ENCODE measurements at regions not wholly inside any gene's neighbourhood (a gene's known extent, or its start where the extent isn't known, plus 50 kb on each side); places are given as distances from the start of the nearest gene placed in this dataset.
"Not testable (repeated sequence)": the region's sequence is repeated elsewhere in the genome, so short reads cannot be mapped to it uniquely, and the experiment has no call there.

GRCh38 chr14:38549564-38549963 is 293.7 kb upstream of the CLEC14A start:
- ATAC-seq: no peak
- intact Hi-C loops (cut with micrococcal nuclease): no loop called here
- no peak for DNase-seq

DNA sequence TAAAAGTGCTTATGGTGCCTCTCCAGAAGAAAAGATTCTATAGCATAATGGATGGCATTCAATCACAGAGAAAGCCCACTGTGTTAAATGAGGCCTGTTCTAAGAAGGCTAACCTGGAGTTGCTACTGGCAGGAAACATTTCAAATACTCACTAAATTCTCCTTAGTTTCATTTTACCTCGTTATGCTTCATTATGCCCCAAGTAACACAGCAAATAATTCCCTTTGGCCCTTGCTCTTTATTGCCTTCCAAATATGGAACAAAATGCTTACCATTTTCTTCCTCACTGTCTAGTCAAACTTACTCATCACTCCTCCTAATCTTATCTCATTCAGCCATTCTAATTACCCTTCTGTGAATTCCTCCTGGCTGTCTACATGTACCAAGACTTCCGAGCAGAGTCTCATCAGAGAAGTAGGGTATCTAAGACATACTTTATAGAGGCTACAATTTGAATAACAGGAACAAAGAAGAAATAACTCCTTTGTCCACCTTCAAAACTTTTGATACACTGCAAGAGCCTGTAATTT is 292.1 kb upstream of the CLEC14A start:
- no peak for DNase-seq
- intact Hi-C loops (cut with micrococcal nuclease): no loop called here
- ATAC-seq: no peak

DNA sequence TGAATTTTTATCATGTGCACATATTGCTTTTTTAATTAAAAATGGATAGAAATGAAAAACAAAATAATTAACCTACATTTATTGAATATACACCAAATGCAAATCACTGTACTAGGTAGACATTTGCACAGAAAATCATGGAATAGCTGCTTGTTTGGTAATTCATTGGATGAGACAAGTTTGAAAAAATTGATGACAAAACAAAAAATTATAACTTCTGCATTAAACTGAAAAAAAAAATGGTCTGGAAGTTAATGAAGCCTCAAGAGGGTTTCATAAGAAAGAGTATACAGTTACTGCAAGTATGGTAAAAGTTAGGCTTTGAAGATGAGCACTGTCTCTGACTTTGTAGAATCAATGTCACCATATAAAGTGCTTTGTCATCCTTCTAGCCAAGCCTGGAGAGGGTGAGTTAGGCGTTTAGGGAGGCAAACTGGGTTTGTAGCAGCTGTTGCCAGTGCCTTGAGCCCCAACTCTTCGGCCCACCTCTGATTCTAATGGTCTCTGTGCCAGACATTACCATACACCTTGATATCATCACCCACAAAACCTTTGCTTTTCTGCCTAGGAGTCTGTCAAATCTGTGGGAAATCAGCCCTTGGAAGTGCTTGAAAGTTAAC is 291.1 kb upstream of the CLEC14A start:
- intact Hi-C loops (cut with micrococcal nuclease): no loop called here
- no peak for DNase-seq
- ATAC-seq: no peak

- DNase-seq (no peak), ATAC-seq (no peak)
- intact Hi-C loops (cut with micrococcal nuclease): no loop called here
Observed at GRCh38 chr14:38544776-38545175, 288.9 kb upstream of the CLEC14A start.

- ATAC-seq; intact Hi-C loops (cut with micrococcal nuclease); DNase-seq: not testable (repeated sequence)
Observed at GRCh38 chr14:38543851-38544250, 288.0 kb upstream of the CLEC14A start.

DNA sequence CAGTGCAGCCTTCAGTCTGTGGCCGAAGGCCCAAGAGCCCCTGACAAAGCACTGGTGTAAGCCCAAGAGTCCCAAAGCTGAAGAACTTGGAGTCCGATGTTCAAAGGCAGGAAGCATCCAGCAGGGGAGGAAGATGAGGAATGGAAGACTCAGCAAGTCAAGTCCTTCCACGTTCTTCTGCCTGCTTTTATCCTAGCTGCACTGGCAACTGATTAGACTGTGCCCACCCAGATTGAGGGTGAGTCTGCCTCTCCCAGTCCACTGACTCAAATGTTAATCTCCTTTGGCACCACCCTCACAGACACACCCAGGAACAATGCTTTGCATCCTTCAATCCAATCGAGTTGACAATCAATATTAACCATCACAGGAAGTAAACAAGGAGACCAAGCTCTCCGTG is 282.2 kb upstream of the CLEC14A start:
- intact Hi-C loops (cut with micrococcal nuclease); DNase-seq; ATAC-seq: not testable (repeated sequence)

GRCh38 chr14:38536376-38537038 is 280.6 kb upstream of the CLEC14A start:
- intact Hi-C loops (cut with micrococcal nuclease): no loop called here
- no peak for DNase-seq
- ATAC-seq: no peak

GRCh38 chr14:38528582-38528981 is 272.7 kb upstream of the CLEC14A start:
- ATAC-seq: no peak
- intact Hi-C loops (cut with micrococcal nuclease): no loop called here

GRCh38 chr14:38527502-38527878 is 271.6 kb upstream of the CLEC14A start:
- ATAC-seq (no peak), DNase-seq (no peak)
- intact Hi-C loops (cut with micrococcal nuclease): no loop called here

More at GRCh38 chr14:38528582-38528981, 272.7 kb upstream of the CLEC14A start:
- DNase-seq: no peak

GRCh38 chr14:38526826-38527501 is 271.1 kb upstream of the CLEC14A start:
- intact Hi-C loops (cut with micrococcal nuclease): no loop called here
- ATAC-seq (no peak), DNase-seq (no peak)

- ATAC-seq (no peak), DNase-seq (no peak)
- intact Hi-C loops (cut with micrococcal nuclease): no loop called here
Observed at GRCh38 chr14:38524636-38525509, 269.0 kb upstream of the CLEC14A start.

DNA sequence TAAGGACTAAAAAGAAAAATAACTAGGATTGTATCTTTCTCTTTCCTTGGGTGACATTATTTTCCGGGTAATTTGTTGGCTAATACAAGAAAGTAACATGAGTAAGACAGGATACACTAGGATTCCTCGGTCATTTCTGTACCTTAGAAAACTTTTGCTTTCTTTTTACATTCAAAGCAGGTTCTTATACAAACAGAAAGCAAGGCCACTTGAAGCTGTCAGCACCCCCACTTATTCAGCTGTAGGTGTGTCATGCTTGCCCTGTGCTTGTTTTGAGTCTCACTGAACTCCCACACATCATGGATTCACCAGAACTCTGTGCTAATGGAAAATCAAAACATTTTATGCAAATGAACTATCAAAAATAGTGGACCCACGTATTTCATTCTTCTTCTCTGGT is 266.8 kb upstream of the CLEC14A start:
- intact Hi-C loops (cut with micrococcal nuclease): no loop called here
- DNase-seq (no peak), ATAC-seq (no peak)

GRCh38 chr14:38521591-38521990 is 265.7 kb upstream of the CLEC14A start:
- no peak for ATAC-seq
- DNase-seq: no peak
- intact Hi-C loops (cut with micrococcal nuclease): no loop called here

DNA sequence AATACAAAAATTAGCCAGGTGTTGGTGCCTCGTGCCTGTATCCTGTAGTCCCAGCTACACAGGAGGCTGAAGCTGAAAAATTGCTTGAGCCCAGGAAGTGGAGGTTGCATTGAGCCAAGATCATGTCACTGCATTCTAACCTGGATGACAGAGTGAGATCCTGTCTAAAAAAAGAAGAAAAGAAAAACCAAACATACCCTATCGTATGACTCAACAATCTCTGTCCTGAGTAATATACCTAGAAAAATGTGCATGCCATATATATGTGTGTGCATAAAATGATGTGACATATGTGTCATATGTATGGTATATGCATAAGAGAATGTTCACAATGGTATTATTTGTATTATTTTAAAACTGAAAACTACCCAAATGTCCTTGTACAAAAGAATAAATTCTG is 261.5 kb upstream of the CLEC14A start:
- DNase-seq (no peak), ATAC-seq (no peak)
- intact Hi-C loops (cut with micrococcal nuclease): no loop called here

- ATAC-seq (no peak), DNase-seq (no peak)
- intact Hi-C loops (cut with micrococcal nuclease): no loop called here
Observed at GRCh38 chr14:38512236-38512635, 256.3 kb upstream of the CLEC14A start.

DNA sequence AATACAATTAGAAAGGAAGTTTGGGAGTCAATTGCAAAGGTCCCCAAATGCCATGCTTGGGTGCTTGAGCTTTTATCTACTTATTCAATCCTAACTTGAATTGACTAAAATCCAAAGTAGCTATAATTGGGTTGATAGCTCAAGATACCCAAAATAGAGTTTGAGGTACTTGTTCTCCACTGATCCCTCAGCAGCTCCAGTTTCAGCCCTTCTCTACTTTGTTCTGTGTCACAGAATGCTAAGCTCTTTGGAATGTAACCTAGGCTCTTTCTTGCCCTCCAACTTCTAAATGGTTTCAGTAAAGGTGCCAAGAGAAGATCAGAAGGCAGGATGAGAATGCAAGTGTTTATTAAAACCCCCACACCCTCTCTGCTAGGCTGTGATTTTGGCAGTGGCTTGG is 251.4 kb upstream of the CLEC14A start:
- no peak for ATAC-seq
- intact Hi-C loops (cut with micrococcal nuclease): no loop called here
- DNase-seq: no peak

GRCh38 chr14:38505973-38506249 is 250.0 kb upstream of the CLEC14A start:
- intact Hi-C loops (cut with micrococcal nuclease): no loop called here
- DNase-seq: no peak
- no peak for ATAC-seq

- ATAC-seq: no peak
- intact Hi-C loops (cut with micrococcal nuclease): no loop called here
- DNase-seq: no peak
Observed at GRCh38 chr14:38505221-38505972, 249.5 kb upstream of the CLEC14A start.

DNA sequence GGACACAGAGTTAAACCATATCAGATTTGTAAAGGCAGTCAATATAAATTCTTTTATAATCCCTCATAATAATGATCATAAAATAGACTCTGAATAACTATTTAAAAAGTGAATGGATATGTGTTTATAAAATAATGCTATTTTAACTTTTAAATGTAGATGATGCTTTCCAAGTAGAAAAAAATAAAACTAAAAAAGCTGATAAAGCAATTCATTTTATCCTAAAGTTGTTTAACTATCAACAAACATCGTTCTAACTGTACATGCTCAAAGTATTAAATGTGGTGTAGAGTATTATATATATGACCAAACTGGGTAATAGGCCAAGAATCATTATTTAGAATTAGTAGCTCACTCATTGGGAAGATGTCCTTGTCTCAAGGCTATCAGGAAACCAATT is 248.3 kb upstream of the CLEC14A start:
- ATAC-seq (no peak), DNase-seq (no peak)
- intact Hi-C loops (cut with micrococcal nuclease): no loop called here
